ENCODE measurements at regions not wholly inside any gene's neighbourhood (a gene's known extent, or its start where the extent isn't known, plus 50 kb on each side); places are given as distances from the start of the nearest gene placed in this dataset.

DNA sequence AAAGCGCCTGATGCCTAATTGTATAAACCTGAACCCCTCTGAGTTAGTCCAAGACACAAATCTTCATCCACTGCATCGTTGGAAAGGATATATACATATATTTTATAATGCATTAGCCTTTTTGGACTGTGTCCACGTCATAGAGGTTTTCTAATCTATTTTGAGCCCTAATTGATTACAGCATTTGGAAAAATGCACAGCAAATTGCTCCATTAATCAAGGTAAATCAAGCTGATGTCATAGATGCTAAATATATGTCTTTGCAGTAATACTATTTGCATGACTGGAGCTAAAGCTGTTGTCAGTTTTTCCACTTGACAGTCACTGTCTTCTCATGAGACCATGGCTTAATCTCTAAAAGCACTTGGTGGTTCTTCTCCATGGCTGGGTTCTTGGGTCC, 483.5 kb upstream of the TNC start:
- H3K9me3 Mint-ChIP-seq = no peaks in the 10 kb centered on the region
- H3K27me3 Mint-ChIP-seq = peaks cover 9% of the 10 kb centered on the region
- CTCF ChIA-PET = interaction anchor here (0.7 to 1.3 kb wide), 2 partner anchors 8 to 715 kb away, joined by 3 to 5 read pairs; no protein-coding TSS in a partner anchor
- H3K36me3 Mint-ChIP-seq (ENCODE audit: low read depth) = no peaks in the 10 kb centered on the region
- H3K4me1 Mint-ChIP-seq (ENCODE audit: low read depth) = no peaks in the 10 kb centered on the region
- intact Hi-C loops (cut with micrococcal nuclease) = no loop called here
- TF ChIP-seq, protein P1, sequence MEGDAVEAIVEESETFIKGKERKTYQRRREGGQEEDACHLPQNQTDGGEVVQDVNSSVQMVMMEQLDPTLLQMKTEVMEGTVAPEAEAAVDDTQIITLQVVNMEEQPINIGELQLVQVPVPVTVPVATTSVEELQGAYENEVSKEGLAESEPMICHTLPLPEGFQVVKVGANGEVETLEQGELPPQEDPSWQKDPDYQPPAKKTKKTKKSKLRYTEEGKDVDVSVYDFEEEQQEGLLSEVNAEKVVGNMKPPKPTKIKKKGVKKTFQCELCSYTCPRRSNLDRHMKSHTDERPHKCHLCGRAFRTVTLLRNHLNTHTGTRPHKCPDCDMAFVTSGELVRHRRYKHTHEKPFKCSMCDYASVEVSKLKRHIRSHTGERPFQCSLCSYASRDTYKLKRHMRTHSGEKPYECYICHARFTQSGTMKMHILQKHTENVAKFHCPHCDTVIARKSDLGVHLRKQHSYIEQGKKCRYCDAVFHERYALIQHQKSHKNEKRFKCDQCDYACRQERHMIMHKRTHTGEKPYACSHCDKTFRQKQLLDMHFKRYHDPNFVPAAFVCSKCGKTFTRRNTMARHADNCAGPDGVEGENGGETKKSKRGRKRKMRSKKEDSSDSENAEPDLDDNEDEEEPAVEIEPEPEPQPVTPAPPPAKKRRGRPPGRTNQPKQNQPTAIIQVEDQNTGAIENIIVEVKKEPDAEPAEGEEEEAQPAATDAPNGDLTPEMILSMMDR (IDR thresholded peaks at IDR 0.05) = no peak
- POLR2A ChIA-PET = no interaction called here
- H3K4me3 Mint-ChIP-seq = no peak overlapping the region
- H3K27ac Mint-ChIP-seq = no peak overlapping the region
- no peak for DNase-seq
- no peak for ATAC-seq

DNA sequence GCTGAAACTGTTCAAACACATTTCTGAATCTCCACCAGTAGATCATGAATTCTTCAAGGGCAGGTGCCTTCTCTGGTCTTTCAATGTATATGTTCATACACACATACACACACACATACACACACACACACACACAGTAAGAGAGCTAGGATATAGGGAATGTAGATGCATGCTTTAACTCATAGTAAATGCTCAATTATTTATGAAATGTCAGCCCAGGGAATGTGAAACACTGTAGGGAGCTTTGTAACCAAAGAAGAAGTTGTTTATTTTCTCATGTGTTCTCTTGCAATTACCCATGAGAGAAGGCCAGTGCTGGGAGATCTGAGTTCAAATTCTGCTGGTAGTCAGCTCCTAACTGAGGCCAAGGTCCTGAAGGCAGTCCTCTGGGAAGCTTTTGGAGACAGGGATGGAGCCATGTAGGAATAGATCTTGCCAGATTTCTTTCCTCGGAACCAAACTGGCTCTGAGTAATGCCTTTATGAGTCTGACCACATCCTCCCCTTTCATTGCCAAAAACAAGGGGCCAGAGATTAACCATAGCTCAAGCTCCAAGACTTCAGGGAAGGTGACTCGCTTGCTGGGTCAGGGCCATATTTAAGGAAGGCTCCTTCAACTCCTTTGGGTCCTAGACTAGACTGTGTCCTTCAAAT, 487.0 kb upstream of the TNC start:
- Mint-ChIP-seq H3K4me3 (no peak overlapping the region), H3K27me3 (peaks cover 2% of the 10 kb centered on the region), H3K9me3 (no peaks in the 10 kb centered on the region), H3K4me1 (ENCODE audit: low read depth) (no peaks in the 10 kb centered on the region), H3K36me3 (ENCODE audit: low read depth) (no peaks in the 10 kb centered on the region), H3K27ac (no peak overlapping the region)
- POLR2A ChIA-PET = no interaction called here
- ATAC-seq = no peak
- CTCF ChIA-PET = interaction anchor here (1.1 to 1.8 kb wide), 3 partner anchors 11 to 15 kb away, joined by 3 to 6 read pairs (median 5); no protein-coding TSS in a partner anchor
- intact Hi-C loops (cut with micrococcal nuclease) = no loop called here
- TF ChIP-seq, protein P1 (IDR thresholded peaks at IDR 0.05) = no peak
- no peak for DNase-seq

DNA sequence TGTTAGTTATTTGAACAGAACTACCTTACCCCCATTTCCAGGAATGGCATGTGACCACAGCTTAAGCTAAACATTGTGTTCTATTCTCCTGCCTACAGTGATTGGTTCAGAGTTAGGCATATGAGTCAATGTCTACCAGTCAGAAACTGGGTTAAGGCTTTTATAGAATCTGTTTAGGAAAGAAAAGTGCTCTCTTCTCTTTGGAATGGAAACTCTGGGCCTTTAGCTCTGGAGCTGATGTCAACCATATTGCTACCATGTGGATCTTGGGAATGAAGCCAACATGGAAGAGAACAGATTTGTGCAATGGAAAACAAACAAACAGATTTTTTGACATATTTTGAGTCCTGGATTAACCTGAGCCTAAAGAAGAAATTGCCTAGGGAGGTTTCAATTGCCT, 488.9 kb upstream of the TNC start:
- TF ChIP-seq, protein P1 (IDR thresholded peaks at IDR 0.05) = no peak
- H3K27ac Mint-ChIP-seq = no peak overlapping the region
- ATAC-seq (no peak), DNase-seq (no peak)
- intact Hi-C loops (cut with micrococcal nuclease) = no loop called here
- H3K36me3 Mint-ChIP-seq (ENCODE audit: low read depth) = no peaks in the 10 kb centered on the region
- H3K4me3 Mint-ChIP-seq = no peak overlapping the region
- no peaks in the 10 kb centered on the region for H3K4me1 Mint-ChIP-seq (ENCODE audit: low read depth)
- POLR2A ChIA-PET = no interaction called here
- CTCF ChIA-PET = interaction anchor here (1.2 kb wide), 2 partner anchors 13 to 27 kb away, joined by 3 to 5 read pairs; no protein-coding TSS in a partner anchor
- H3K9me3 Mint-ChIP-seq = no peaks in the 10 kb centered on the region
- no peaks in the 10 kb centered on the region for H3K27me3 Mint-ChIP-seq

DNA sequence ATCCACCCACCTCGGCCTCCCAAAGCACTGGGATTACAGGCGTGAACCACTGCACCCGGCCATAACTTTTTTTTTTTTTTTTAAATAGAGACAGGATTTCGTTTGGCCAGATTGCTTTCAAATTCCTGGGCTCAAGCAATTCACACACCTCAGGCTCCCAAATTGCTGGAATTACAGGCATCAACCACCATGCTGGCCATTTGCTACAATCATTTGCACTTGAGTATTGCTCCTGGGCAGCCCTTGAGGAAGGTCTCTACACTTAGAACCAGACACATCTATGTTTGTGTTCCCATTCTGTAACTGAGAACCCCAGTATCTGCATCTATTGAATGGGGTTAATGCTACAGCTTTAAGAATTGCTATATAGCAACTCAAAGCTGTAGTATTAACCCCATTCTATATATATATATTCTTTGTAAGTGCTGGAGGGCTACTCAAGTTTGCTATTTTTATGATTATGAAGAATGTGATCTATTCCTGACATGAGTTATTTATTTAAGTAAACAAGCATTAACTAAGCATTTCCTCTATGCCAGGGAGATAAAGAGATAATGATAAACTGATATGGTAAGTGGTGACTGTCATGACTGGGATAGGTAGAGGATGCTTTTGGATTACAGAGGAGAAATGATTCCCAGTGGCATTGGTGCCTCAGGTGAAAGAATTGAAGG, 496.5 kb upstream of the TNC start:
- CTCF ChIA-PET = no interaction called here

DNA sequence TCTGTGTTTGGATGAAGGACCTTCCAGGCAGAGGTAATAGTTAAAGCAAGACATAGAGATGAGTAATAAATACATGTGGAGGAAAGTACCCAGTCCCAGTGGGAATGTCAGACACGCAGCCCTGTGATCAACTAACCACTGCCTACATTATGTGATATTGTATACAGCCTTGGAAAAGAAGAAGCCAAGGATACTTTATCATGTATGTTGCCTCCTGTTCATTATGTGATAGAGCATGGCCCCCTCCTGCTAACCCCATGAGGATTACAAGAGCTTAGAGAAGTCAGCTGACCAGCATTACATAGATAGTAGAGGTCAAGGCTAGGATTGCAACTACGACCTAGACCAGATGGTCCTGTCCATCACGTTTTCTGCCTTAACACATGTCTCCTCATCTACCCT, 497.0 kb upstream of the TNC start:
- ATAC-seq (no peak), DNase-seq (no peak)
- Mint-ChIP-seq H3K36me3 (ENCODE audit: low read depth) (no peaks in the 10 kb centered on the region), H3K27me3 (peaks cover 1% of the 10 kb centered on the region), H3K4me1 (ENCODE audit: low read depth) (no peaks in the 10 kb centered on the region), H3K27ac (no peak overlapping the region), H3K4me3 (no peak overlapping the region), H3K9me3 (no peaks in the 10 kb centered on the region)
- CTCF ChIA-PET = no interaction called here
- intact Hi-C loops (cut with micrococcal nuclease) = no loop called here
- POLR2A ChIA-PET = no interaction called here
- TF ChIP-seq, protein P1 (IDR thresholded peaks at IDR 0.05) = no peak

More for the DNA sequence above, 496.5 kb upstream of the TNC start:
- intact Hi-C loops (cut with micrococcal nuclease) = no loop called here
- DNase-seq (no peak), ATAC-seq (no peak)
- no peak overlapping the region for H3K4me3 Mint-ChIP-seq
- H3K27ac Mint-ChIP-seq = no peak overlapping the region
- no peaks in the 10 kb centered on the region for H3K9me3 Mint-ChIP-seq
- H3K27me3 Mint-ChIP-seq = peaks cover 1% of the 10 kb centered on the region
- no peaks in the 10 kb centered on the region for H3K36me3 Mint-ChIP-seq (ENCODE audit: low read depth)
- TF ChIP-seq, protein P1 (IDR thresholded peaks at IDR 0.05) = no peak
- H3K4me1 Mint-ChIP-seq (ENCODE audit: low read depth) = no peaks in the 10 kb centered on the region
- POLR2A ChIA-PET = no interaction called here

Data from activated CD8-positive, alpha-beta T cell treated with anti-CD3 and anti-CD28 coated beads for 36 hours (primary cell).